ENCODE measurements at regions not wholly inside any gene's neighbourhood (a gene's known extent, or its start where the extent isn't known, plus 50 kb on each side); places are given as distances from the start of the nearest gene placed in this dataset.

DNA sequence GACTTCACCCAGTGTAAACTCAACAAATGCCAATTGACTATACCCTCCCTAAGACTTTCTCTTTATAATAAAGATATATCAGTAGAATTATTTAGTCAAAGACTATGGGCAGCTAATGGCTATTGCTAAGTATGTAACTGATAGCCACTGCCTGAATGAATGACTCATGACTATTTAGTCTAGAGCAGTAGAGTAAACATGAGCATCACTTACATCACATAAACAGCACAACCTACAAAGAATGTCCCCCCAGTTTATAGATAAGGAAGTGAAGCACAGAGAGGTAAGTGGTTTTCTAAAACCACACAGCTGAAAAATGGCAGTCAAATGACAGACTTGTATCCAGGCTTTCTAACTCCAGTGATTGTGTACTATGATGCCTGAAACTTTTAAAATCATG lies 507.0 kb downstream of the PPARGC1A start:
- no peak overlapping the region for H3K4me2 ChIP-seq (ENCODE audit: low read length)

DNA sequence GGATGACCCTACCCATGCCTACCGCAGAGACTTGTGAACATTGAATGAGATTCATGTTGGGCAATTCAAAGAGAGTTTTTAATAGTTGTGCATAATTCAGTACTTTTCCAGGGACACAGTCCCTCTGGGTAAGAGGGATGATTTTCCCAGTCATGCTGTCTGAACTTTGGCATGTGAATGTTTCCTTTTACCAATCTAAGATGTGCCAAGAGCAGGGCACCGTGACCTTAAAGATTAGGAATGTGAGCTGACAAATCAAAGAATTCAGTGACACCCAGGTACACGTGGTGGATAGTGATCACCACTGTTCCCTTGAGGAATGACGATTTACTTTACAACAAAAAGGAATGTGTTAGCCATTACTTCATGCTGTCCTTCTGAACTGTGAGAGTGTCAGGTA lies 515.6 kb downstream of the PPARGC1A start:
- no peaks in the 10 kb centered on the region for H3K27me3 ChIP-seq (ENCODE audit: insufficient read depth, low read depth, low read length)
- H2AFZ ChIP-seq (ENCODE audit: low read depth, low read length) = no peak overlapping the region
- TF ChIP-seq RAD21 (conservative IDR thresholded peaks at IDR 0.05) = no peak
- TF ChIP-seq EZH2 (IDR thresholded peaks at IDR 0.05; ENCODE audit: borderline replicate concordance, insufficient read depth, low read length, poor library complexity, severe bottlenecking) = no peak
- TF ChIP-seq TAF1 (IDR thresholded peaks at IDR 0.05; ENCODE audit: low read depth) = no peak
- TF ChIP-seq SMC3 (conservative IDR thresholded peaks at IDR 0.05; ENCODE audit: poor library complexity) = no peak
- no peak for TF ChIP-seq MXI1 (conservative IDR thresholded peaks at IDR 0.05; ENCODE audit: poor library complexity, severe bottlenecking)
- TF ChIP-seq POLR2AphosphoS5 (IDR thresholded peaks at IDR 0.05) = no peak
- TF ChIP-seq, protein P1, sequence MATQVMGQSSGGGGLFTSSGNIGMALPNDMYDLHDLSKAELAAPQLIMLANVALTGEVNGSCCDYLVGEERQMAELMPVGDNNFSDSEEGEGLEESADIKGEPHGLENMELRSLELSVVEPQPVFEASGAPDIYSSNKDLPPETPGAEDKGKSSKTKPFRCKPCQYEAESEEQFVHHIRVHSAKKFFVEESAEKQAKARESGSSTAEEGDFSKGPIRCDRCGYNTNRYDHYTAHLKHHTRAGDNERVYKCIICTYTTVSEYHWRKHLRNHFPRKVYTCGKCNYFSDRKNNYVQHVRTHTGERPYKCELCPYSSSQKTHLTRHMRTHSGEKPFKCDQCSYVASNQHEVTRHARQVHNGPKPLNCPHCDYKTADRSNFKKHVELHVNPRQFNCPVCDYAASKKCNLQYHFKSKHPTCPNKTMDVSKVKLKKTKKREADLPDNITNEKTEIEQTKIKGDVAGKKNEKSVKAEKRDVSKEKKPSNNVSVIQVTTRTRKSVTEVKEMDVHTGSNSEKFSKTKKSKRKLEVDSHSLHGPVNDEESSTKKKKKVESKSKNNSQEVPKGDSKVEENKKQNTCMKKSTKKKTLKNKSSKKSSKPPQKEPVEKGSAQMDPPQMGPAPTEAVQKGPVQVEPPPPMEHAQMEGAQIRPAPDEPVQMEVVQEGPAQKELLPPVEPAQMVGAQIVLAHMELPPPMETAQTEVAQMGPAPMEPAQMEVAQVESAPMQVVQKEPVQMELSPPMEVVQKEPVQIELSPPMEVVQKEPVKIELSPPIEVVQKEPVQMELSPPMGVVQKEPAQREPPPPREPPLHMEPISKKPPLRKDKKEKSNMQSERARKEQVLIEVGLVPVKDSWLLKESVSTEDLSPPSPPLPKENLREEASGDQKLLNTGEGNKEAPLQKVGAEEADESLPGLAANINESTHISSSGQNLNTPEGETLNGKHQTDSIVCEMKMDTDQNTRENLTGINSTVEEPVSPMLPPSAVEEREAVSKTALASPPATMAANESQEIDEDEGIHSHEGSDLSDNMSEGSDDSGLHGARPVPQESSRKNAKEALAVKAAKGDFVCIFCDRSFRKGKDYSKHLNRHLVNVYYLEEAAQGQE (IDR thresholded peaks at IDR 0.05; ENCODE audit: borderline replicate concordance) = no peak
- TF ChIP-seq, protein P2, sequence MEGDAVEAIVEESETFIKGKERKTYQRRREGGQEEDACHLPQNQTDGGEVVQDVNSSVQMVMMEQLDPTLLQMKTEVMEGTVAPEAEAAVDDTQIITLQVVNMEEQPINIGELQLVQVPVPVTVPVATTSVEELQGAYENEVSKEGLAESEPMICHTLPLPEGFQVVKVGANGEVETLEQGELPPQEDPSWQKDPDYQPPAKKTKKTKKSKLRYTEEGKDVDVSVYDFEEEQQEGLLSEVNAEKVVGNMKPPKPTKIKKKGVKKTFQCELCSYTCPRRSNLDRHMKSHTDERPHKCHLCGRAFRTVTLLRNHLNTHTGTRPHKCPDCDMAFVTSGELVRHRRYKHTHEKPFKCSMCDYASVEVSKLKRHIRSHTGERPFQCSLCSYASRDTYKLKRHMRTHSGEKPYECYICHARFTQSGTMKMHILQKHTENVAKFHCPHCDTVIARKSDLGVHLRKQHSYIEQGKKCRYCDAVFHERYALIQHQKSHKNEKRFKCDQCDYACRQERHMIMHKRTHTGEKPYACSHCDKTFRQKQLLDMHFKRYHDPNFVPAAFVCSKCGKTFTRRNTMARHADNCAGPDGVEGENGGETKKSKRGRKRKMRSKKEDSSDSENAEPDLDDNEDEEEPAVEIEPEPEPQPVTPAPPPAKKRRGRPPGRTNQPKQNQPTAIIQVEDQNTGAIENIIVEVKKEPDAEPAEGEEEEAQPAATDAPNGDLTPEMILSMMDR (IDR thresholded peaks at IDR 0.05; ENCODE audit: poor library complexity, severe bottlenecking) = no peak
- no peak for TF ChIP-seq EP300 (conservative IDR thresholded peaks at IDR 0.05; ENCODE audit: poor library complexity, severe bottlenecking)
- no peak overlapping the region for H3K4me3 ChIP-seq (ENCODE audit: low read length)
- no peaks in the 10 kb centered on the region for H3F3A ChIP-seq (ENCODE audit: insufficient read depth, low read length, poor library complexity, severe bottlenecking)
- H3K9ac ChIP-seq (ENCODE audit: low read length) = no peak overlapping the region
- no peaks in the 10 kb centered on the region for H3K9me2 ChIP-seq (ENCODE audit: insufficient read depth, low read length)
- no peak overlapping the region for H3K4me2 ChIP-seq (ENCODE audit: low read length)
- no peaks in the 10 kb centered on the region for H3K36me3 ChIP-seq (ENCODE audit: insufficient read depth, low read length)
- no peaks in the 10 kb centered on the region for H4K20me1 ChIP-seq (ENCODE audit: insufficient read depth)
- no peaks in the 10 kb centered on the region for H3K79me2 ChIP-seq (replicated peaks; ENCODE audit: insufficient read depth, low read length)
- no peaks in the 10 kb centered on the region for H3K9me3 ChIP-seq (ENCODE audit: low read length)
- no peak overlapping the region for H3K27ac ChIP-seq (ENCODE audit: low read length)

More for the DNA sequence above, 507.0 kb downstream of the PPARGC1A start:
- H3K4me3 ChIP-seq (ENCODE audit: low read length) = no peak overlapping the region
- H3K9ac ChIP-seq (ENCODE audit: low read length) = no peak overlapping the region
- no peak overlapping the region for H3K27ac ChIP-seq (ENCODE audit: low read length)
- TF ChIP-seq EZH2 (IDR thresholded peaks at IDR 0.05; ENCODE audit: borderline replicate concordance, insufficient read depth, low read length, poor library complexity, severe bottlenecking) (no peak), SMC3 (conservative IDR thresholded peaks at IDR 0.05; ENCODE audit: poor library complexity) (no peak), MXI1 (conservative IDR thresholded peaks at IDR 0.05; ENCODE audit: poor library complexity, severe bottlenecking) (no peak), POLR2AphosphoS5 (IDR thresholded peaks at IDR 0.05) (no peak), EP300 (conservative IDR thresholded peaks at IDR 0.05; ENCODE audit: poor library complexity, severe bottlenecking) (no peak), TAF1 (IDR thresholded peaks at IDR 0.05; ENCODE audit: low read depth) (no peak), RAD21 (conservative IDR thresholded peaks at IDR 0.05) (no peak)
- TF ChIP-seq, protein P1 (IDR thresholded peaks at IDR 0.05; ENCODE audit: borderline replicate concordance) = no peak
- TF ChIP-seq, protein P2 (IDR thresholded peaks at IDR 0.05; ENCODE audit: poor library complexity, severe bottlenecking) = no peak
- no peak overlapping the region for H2AFZ ChIP-seq (ENCODE audit: low read depth, low read length)
- no peaks in the 10 kb centered on the region for H3F3A ChIP-seq (ENCODE audit: insufficient read depth, low read length, poor library complexity, severe bottlenecking)
- H4K20me1 ChIP-seq (ENCODE audit: insufficient read depth) = no peaks in the 10 kb centered on the region
- no peaks in the 10 kb centered on the region for H3K79me2 ChIP-seq (replicated peaks; ENCODE audit: insufficient read depth, low read length)
- no peaks in the 10 kb centered on the region for H3K36me3 ChIP-seq (ENCODE audit: insufficient read depth, low read length)
- no peaks in the 10 kb centered on the region for H3K27me3 ChIP-seq (ENCODE audit: insufficient read depth, low read depth, low read length)
- H3K9me3 ChIP-seq (ENCODE audit: low read length) = no peaks in the 10 kb centered on the region
- no peaks in the 10 kb centered on the region for H3K9me2 ChIP-seq (ENCODE audit: insufficient read depth, low read length)

Data from neural cell (in vitro differentiated cells).